ENCODE measurements at regions not wholly inside any gene's neighbourhood (a gene's known extent, or its start where the extent isn't known, plus 50 kb on each side); places are given as distances from the start of the nearest gene placed in this dataset.

DNA sequence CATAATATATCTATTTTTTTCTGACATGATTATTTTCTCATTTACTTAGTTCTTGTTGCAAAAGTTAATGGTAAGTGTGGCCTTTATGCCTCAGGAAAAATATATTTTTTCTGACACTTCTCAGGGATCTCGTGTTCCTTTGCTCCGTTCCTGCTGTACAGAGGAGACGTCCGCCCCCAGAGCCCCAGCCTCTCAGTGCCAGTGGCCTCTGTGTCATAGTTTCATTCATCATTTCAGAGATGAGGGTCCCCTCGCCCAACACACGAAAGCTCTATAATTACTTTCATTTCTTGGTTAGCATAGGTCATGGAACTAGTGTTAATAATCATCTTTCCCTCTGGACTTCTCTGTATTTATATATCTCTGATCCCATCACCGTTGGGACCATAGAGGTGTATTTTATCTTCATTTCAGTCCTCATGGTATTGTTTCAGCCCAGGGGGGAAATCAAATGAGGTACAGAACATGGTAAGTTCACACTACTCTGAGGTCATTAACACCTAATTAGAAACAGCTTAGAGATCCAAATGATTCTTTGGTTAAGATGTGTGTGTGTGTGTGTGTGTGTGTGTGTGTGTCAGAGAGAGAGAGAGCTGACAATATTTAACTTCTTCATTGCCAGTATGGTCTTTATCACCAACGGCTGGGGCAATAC is 631.1 kb upstream of the TENM3 start:
- TF ChIP-seq POLR2A (IDR thresholded peaks at IDR 0.05), result no peak
- TF ChIP-seq, protein P1, sequence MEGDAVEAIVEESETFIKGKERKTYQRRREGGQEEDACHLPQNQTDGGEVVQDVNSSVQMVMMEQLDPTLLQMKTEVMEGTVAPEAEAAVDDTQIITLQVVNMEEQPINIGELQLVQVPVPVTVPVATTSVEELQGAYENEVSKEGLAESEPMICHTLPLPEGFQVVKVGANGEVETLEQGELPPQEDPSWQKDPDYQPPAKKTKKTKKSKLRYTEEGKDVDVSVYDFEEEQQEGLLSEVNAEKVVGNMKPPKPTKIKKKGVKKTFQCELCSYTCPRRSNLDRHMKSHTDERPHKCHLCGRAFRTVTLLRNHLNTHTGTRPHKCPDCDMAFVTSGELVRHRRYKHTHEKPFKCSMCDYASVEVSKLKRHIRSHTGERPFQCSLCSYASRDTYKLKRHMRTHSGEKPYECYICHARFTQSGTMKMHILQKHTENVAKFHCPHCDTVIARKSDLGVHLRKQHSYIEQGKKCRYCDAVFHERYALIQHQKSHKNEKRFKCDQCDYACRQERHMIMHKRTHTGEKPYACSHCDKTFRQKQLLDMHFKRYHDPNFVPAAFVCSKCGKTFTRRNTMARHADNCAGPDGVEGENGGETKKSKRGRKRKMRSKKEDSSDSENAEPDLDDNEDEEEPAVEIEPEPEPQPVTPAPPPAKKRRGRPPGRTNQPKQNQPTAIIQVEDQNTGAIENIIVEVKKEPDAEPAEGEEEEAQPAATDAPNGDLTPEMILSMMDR (IDR thresholded peaks at IDR 0.05 in 8 of 11, conservative IDR thresholded peaks at IDR 0.05 in 3 of 11), result no peak
